SW 1271 (cell line): ENCODE measurements at regions not wholly inside any gene's neighbourhood (a gene's known extent, or its start where the extent isn't known, plus 50 kb on each side); places are given as distances from the start of the nearest gene placed in this dataset.

Experiments used
- DNase-seq, 2 experiments: peaks; one replicate each; lab custom pipeline; 2025; lab: John Stamatoyannopoulos, UW

DNA sequence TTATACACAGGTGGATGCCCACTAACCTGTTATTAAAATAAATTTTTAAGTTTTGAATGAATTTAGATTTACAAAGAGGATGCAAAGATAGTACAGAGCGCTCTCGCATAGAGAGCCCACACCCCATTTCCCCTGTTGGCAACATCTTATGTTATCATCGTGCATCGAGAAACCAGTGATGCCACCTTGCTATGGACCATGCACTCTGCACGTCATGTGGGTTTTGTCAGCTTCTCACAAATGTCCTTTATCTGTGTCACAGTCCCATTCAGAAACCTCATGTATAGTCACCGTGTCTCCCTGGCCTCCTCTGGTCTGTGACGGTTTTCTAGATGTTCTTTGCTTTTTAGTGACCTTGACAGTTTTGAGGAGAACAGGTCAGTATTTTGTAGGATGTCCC, 60.0 kb downstream of the ING1 start:
- DNase-seq = no peak

DNA sequence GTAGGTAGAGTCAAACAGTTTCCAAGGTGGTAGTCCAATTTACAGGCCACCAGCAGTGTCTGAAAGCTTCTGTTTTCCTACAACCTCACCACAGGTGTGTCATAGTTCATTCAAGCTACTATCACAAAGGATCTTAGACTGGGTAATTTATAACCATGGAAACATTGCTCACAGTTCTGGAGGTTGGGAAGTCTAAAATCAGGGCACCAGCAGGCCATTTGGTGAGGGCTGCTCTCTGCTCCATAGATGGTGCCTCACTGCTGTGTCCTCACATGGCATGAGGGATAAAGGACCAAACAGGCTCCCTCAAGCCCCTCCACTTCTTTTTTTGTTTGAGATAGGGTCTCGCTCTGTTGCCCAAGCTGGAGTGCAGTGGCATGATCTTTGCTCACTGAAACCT, 60.6 kb downstream of the ING1 start:
- DNase-seq = no peak

DNA sequence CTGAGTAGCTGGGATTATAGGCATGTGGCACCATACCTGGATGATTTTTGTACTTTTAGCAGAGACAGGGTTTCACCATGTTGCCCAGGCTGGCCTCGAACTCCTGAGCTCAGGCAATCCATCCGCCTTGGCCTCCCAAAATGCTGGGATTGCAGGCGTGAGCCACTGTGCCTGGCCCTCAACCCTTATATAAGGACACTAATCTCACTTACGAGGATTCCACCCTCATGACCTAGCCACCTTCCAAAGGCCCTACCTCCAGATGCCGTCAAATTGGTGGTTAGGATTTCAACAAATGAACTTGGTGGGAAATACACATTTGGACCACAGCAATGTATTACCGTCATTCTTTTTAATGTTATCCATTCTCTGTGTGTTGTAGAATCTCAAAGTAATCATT, 61.0 kb downstream of the ING1 start:
- DNase-seq = no peak

DNA sequence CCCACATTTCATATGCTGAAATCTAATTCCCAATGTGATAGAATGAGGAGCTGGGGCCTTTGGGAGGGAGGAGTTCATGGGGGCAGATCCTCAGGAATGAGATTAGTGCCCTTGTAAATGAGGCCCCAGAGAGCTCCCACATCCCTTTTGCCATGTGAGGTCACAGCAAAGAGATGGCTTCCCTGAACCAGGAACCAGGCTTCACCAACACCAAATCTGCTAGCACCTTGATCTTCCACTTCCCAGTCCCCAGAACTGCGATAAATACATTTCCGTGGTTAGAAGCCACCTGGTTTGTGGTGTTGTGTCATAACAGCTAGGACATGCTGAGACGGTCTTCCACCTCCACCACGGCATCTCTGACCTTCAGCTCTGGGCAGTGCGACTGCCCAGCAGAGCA, 62.1 kb downstream of the ING1 start:
- no peak for DNase-seq

DNA sequence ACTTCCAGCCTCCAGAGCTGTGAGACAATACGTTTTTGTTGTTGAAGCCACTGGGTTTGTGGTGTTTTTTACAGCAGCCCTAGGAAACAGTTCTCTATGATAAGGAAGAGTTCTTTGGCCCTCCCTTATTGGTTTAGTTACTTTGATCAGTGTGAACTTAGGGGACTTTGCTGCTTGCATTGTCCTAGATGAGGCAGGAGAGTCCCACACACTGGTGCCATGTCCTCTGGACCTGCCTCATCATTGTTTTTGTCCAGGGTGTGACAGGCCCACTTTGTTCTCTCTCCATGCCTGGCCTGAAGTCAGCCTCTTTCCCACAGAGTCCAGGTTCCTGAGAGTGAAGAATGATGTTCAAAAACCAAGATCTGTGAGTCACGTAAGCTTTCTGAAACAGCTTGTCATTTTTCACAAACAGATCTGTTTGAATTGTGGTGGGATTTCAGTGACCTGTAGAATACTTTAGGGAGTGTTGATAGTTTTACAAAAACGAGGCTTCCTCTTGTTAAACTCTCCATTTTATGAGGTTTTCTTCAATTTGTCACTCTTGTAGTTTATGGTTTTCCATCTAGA, 63.8 kb downstream of the ING1 start:
- no peak for DNase-seq

DNA sequence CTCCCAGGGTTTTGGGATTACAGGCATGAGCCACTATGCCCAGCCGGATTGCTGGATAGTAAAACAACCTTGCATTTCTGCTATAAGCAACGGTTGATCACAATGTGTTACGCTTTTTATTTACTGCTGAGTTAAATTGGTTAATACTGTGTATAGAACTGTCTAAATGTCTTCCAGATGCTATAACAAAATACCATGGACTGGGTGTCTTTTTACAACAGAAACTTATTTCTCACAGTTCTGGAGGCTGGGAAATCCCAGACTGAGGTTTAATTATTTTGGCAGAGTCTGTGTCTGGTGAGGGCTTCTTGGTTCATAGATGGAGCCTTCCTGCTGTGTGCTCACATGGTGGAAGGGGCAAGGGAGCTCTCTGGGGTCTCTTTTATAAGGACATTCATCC, 65.5 kb downstream of the ING1 start:
- no peak for DNase-seq

DNA sequence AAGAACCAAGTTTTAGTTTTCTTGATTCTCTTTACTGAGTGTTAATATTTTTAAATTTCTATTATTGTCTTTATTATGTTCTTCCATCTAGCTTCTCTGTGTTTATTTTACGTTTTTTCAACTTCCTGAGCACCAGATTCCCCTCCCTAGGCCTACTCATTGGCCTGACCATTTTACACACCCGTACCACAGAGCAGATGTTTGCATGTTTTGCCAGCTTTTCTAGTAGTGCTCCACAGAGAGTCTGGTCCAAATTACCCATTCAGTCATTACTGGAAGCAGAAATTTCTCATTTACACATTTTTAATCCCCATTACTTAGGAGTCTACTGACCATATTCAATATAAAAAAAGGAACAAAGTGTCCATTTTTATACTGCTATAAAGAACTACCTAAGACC, 66.9 kb downstream of the ING1 start:
- DNase-seq = no peak

DNA sequence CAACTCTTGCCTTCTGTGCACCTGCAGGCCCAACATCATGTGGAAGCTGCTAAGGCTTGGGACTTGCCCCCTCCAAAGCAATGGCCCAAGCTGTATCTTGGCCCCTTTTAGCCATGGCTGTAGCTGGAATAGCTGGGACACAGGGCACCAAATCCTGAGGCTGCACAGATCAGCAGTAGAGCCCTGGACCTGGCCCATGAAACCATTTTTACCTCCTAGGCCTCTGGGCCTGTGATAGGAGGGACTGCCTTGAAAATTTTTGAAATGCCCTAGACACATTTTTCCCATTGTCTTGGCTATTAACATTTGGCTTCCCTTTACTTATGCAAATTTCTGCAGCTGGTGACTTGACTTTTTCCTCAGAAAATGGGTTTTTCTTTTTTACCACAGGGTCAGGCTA, 68.7 kb downstream of the ING1 start:
- DNase-seq = no peak

DNA sequence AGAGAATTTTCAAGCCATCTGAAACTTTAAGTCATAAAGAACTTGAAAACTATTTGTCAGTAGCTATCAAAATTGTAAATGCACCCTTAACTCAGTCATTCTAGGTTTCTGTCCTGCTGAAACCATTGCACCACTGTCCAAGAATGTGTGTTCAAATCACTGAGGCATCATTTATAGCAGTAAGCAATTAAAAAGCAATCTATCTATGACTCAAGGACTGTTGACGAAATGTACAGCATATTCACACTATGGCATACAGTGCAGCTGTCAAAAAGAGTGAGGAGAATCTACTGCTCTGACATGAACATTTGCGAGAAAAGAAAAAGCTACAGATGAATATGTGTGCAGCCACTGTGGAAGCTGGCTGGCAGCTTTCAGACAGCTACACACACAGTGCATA, 71.2 kb downstream of the ING1 start:
- no peak for DNase-seq

DNA sequence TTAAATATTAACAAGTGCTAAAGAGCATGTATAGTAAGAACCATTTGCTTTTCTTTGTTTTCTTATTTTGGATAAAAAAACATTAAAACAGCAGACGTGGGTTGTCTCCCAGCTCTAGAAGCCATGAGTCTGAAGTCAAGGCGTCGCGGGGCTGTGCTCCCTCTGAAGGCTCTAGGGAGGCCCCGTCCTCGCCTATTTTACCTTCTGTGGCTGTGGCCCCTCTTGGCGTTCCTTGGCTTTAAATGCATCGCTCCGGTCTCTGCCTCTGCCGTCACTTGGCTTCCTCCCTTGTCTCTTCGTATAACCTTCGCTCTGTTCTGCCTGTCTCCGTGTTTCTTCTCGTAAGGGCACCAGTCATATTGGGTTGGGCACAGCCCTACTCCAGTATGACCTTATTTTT, 75.3 kb downstream of the ING1 start:
- no peak for DNase-seq

DNA sequence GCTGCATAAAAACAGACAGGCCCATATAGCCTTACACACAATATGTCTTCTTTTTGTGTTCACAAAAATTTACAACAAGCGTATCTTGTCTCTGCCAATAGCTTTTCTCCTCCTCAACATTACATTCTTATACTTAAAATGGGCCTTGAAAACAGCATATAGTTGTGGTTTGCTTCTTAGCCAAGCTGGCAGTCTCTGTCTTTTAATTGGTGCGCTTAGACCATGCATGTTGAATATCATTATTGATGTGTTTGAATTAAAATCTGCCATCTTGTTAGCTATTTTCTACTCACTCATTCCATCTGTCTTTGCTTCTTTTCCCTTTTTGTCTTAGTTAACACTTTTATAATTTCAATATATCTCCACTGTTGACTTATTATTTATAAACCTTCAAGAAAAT, 76.4 kb downstream of the ING1 start:
- DNase-seq = no peak

DNA sequence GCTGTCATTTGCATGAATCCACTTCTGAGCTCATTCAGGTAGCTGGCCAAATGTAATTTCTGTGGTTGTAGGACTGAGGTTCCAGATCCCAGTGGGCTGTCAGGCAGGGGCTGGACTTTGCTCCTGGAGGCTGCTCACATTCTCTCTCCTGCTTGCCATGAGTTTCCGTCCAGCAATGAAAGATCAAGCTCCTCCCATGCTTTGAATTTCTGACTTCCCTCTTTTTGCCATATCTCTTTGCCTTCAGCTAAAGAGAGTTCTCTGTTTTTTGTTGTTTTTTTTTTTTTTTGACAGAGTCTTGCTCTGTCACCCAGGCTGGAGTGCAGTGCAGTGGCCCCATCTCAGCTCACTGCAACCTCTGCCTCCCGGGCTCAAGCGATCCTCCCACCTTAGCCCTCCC, 76.9 kb downstream of the ING1 start:
- no peak for DNase-seq

DNA sequence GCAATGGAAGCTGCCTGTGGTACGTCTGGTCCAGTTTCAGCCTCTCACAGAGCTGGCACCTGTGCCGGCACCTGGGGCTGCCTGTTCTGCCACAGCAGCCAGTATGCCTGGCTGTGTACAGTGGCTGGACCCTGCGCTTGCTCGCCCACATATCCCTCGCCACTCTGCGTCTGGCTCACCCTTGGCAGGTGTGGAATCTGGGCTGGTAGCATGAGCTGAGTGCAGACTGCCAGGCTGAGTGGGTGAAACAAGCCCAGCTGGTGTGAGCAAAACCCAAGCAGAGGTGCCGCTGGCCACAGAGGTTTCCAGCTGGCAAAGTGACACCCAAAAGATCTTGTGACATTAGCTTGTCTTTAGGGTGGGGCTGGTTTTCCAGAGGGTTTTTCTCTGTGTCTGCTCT, 80.7 kb downstream of the ING1 start:
- DNase-seq = no peak

DNA sequence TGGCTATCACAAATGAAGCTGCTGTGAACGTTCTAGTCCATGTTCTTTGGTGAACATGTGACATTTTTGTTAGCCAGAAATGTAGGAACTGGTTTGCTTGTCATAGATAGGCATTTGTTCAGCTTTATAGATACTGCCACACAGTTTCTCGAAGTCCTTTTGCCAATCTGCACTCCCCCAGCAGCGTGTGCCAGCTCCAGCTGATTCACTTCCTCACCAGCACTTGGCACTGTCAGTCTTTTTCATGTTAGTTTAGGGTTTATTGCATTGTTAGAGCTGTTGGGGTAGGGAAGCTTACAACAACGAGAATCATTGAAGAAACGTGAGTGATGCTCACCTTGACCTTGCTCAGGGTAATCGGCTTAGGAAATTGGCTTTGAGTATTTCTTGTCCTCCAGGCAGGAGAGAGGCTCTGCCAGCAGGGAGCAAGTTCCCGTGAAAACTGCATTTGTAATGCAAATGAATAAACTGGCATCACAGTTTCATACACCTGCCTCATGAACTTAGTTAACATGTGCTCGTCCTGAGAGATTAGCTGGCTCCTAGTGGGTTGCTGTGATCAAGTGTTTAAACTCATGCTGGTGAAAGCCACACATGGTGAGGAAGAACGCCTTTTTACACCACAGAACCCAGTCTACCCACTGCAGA, 83.9 kb downstream of the ING1 start:
- no peak for DNase-seq

DNA sequence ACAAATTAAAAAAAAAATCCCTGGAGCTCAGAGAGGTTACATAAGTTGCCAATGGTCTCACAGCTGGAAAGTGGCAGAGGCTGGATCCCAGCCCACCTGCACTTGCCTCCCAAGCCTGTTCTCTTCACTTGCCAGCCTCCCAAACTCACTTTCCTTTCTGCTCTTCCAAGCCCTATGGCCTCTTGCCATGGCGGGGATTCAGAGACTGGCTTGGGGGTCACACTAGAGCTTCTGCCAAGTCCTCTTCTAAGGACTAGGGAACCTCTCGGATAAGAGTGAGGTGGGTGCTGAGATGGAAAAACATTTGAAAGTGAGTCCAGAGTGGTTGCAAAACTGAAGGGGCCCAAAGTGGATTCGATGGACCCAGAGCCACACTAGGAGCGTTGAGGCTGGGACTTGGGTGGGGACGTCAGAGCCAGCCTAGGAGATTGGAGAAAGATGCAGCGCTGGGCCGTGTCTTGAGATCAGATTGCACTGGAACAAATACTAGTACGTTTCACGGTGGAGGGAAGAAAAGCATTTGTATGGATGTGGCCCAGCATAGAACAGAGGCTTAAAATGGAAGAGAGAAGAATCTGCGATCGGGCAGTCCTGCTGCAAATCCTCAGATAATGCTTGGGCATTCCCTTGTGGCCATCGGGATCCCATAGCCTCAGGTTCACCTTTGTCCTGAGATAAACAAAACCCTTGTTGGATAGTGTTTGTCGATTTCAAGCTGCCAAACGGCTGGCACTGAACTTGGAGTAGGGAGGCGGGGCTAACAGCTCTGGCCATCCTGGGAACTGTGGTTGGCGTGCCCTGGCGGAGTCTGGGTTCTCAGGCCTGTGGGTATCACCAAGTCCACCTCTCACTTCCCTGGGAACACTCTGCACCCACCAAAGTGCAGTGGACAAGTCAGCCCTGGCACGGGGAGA, 84.8 kb downstream of the ING1 start:
- DNase-seq = no peak

DNA sequence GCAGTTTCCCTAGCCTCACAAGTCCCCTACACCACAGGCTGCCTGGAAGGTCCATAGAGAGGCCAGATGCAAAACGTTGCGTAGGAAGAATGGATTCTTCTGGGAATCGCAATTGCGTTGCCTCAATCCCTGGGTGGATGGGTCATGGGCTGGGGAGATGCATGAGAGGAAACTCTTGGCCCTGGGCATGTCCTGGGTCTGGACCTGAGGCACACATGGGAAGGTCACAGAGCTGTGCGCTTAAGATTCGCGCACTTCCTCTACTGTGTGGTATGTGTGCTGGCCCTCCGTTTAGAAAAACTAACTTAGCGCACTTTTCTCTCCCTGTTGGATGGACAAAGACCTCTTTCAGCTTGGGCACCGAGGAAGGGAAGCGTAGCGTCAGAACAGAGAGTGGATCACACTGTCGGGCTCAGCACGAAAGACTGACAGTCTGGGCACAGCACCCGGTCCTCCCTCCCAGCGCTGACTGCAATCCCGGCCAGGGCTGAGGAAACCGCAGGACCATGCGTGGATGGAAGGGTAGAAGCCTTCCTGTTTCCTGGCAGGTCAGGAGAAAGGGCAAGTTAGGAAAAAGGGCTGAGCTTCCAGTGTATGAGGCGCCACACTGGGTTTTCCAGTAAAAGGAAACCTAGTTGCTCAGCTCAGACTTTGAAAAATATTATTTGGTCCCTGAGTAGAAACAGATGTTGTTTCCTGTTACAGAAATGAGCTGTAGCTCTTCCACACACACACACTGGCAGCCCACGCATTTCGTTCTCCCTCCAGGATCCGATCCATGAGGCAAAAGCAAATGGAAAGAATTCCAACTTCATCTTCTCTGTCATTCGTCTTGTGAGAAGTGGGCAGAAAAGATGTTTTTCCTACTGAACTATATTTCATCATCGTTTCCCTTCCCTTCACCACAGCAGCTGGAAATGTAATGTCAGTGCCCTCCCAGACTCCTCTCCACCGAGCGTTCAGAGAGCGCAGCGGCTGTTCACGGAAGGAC, 86.0 kb downstream of the ING1 start:
- no peak for DNase-seq

DNA sequence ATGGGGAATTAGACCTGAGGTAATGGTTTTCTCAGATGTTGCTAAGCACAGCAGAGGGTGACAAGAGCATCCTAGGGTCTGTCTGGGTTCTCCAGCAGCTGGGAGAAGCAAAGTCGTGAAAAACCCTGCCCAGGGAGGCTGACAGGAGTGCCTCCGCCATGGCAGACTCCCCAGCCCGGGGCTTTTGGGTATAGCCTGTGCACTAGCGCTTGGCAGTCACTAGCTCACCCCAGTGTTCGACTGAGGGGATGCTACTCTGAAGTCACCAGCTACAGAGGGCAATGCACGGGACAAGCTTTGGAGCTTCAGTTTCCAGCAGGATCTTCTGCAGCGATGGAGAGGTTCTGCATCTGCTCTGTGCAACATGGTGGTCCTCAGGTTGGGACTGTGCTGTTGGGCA, 87.5 kb downstream of the ING1 start:
- DNase-seq = no peak

DNA sequence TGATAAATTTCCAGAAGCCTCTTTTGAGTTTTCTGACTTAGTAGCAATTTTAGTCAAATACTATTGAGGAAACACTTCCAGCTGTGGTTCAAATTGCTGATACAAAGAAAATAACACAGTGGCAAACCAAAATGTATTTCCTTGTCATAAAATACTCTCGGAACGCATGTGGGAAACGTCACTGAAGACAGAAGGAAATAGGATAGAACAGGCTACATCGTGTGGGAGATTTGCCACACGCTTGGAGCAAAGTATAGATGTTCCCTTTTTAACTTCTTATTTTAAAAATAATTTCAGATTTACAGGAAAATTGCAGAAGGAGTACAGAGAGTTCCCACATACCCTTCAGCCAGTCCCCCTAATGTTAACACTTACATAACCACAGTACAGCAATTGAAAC, 88.8 kb downstream of the ING1 start:
- no peak for DNase-seq

DNA sequence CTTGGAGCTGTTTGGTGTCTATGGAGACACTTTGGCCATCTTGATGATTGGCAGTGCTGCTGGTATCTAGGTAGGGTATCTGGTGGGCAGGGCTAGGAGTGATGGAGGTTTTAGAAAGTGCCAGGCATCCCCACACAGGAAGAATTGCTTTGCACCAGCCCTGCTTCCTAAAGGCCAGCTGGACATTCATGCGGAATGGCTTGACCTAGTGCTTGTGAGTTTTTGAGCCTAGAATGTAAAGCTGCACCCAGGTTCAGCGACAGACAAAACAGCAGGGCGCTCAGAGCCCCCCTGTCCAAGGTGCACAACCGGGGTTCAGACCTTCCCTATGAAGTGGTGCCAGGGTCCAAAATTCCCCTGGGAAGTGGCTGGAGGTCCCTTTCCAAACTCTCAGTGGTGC, 93.1 kb downstream of the ING1 start:
- no peak for DNase-seq

DNA sequence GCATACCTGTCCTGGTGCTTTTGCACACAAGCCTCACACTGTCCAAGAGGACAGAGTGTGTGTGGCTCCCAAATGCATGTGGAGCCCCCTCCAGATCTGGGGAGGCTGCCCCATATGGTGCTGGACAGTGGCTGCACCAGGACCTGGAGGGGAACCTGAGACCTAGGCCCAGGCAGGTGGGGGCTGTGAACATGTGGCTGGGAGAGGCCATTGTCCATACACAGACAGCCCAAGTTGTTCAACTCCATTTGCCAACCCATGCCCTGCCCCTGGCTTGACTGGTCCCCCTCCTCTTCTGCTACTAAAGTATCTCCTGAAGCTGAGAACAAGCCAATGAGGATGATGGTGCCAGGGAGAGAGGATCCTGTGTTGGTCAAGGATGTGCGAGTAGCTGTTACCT, 94.0 kb downstream of the ING1 start:
- DNase-seq = no peak

DNA sequence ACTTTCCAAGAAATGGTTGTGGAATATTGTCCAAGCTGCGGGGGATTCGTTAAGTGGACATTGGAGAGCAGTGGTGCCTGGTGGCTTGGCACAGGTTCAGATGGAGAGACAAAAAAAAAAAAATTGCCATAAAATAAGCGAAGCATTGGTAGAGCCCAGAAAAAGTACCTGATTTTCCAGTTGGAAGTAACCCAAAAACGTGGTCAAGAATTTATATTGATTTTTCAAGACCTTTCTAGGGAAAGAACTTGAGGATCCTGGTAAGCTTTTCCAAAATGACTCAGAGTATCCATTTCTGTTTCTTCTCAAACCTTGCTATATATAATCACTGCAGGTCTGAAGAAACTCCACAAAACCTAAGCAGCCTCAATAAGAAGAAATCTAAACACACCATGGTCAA, 94.6 kb downstream of the ING1 start:
- DNase-seq = no peak

DNA sequence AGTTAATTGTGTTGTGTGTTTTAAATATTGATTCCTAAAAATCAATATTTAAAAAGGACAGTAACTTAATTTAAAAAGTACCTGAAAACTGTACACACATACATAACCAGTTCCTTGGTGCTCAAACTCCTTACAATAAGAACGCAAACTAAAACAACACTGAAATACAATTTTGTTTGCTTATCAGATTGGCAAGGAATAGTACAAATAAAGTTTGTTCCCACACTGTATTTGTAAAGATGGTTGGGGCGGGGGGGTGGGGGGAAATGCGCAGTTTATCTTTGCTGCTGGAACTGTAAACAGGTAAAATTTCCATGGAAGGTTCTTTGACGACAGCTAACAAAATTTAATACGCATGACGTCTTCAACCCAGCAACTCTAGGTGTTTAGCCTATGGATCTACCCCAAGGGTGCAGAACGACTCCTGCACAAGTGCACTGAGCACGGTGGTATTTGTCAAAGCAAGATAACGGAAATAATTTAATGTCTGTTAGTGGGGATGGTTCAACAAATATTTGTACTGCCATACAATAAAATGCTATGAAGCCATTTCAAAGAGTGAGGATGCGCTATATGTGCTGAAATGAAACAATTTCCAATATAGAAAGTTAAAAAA, 96.5 kb downstream of the ING1 start:
- no peak for DNase-seq
